Brain microvascular endothelial cell (primary cell): ENCODE measurements at regions not wholly inside any gene's neighbourhood (a gene's known extent, or its start where the extent isn't known, plus 50 kb on each side); places are given as distances from the start of the nearest gene placed in this dataset.

Source experiments
- DNase-seq: peaks from one replicate; pipeline ENCODE4 v3.0.0-alpha.2; 2020
- H3K27ac ChIP-seq: fragments of 250-450 bp; sonication (Bioruptor Pico); 2 replicates; pipeline ENCODE4 v1.5.1; 2020; ENCODE audit warnings: mild to moderate bottlenecking, moderate library complexity
- H3K27me3 ChIP-seq: fragments of 250-450 bp; sonication (Bioruptor Pico); replicated peaks from 2 replicates; pipeline ENCODE4 v1.5.1; 2020; ENCODE audit warnings: mild to moderate bottlenecking
- H3K36me3 ChIP-seq: fragments of 250-450 bp; sonication (Bioruptor Pico); replicated peaks from 2 replicates; pipeline ENCODE4 v1.5.1; 2020; ENCODE audit warnings: mild to moderate bottlenecking
- H3K4me3 ChIP-seq: 2 replicates; pipeline ENCODE4 v1.5.1; 2011; ENCODE audit warnings: low read depth, mild to moderate bottlenecking, control low read depth, low read length, moderate library complexity
- in situ Hi-C: cut with HindIII; loops from 2 replicates; pipeline ENCODE4 v1.10.0; 2017; ENCODE audit warnings: low sequenced_read_pairs, low pct_ligation_motif_present
- TF ChIP-seq, protein P1 (sequence below): IDR thresholded peaks from 2 replicates; pipeline ENCODE4 v1.5.1; 2011; ENCODE audit warnings: low read depth, mild to moderate bottlenecking, moderate library complexity, low read length, control low read depth, inconsistent platforms; ENCODE audit errors: missing control alignments

- no peak for DNase-seq
- no peaks in the 10 kb centered on the region for H3K36me3 ChIP-seq
- peaks cover 12% of the 10 kb centered on the region for H3K27me3 ChIP-seq
- no peak overlapping the region for H3K27ac ChIP-seq
- no peak overlapping the region for H3K4me3 ChIP-seq
- TF ChIP-seq, protein P1, sequence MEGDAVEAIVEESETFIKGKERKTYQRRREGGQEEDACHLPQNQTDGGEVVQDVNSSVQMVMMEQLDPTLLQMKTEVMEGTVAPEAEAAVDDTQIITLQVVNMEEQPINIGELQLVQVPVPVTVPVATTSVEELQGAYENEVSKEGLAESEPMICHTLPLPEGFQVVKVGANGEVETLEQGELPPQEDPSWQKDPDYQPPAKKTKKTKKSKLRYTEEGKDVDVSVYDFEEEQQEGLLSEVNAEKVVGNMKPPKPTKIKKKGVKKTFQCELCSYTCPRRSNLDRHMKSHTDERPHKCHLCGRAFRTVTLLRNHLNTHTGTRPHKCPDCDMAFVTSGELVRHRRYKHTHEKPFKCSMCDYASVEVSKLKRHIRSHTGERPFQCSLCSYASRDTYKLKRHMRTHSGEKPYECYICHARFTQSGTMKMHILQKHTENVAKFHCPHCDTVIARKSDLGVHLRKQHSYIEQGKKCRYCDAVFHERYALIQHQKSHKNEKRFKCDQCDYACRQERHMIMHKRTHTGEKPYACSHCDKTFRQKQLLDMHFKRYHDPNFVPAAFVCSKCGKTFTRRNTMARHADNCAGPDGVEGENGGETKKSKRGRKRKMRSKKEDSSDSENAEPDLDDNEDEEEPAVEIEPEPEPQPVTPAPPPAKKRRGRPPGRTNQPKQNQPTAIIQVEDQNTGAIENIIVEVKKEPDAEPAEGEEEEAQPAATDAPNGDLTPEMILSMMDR, result no peak
- in situ Hi-C loops, result no loop called here
Observed at GRCh38 chr7:35454575-35455385, 200.9 kb upstream of the TBX20 start.

DNA sequence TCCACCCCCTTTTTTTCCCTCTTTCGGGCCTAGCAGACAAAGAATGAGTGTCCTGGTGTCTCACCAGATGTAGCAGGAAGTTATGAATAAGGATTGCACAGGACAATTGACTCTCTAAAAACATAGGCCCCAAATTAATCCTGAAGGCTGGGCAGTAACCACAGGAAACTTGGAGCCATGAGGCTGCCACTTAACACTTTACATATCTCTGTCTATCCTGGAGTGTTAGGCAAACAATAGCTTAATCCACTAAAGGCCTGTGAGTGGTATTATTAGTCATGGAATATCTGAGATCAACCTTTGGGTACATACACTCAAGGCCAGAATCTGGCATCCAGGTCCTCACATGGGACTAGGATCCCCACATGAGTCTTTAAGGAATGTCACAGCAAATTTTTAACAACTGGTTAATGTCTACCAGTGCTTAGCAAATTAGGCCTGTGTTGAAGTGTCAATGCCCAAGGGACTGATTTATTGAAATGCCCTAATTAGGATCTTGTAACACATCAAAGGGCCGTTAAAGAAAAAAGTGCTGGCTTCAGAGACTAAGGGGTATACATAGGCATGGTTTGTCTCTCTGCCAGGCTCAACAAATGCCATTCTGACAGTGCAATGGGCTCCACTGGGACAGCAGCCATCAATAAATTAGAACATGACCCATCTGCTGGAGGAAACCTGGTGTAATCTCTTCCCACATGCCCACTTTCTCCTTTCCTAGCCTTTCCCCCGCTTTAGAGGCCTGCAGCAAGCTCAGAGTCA is 196.7 kb upstream of the TBX20 start:
- TF ChIP-seq, protein P1, result no peak
- DNase-seq, result no peak

DNA sequence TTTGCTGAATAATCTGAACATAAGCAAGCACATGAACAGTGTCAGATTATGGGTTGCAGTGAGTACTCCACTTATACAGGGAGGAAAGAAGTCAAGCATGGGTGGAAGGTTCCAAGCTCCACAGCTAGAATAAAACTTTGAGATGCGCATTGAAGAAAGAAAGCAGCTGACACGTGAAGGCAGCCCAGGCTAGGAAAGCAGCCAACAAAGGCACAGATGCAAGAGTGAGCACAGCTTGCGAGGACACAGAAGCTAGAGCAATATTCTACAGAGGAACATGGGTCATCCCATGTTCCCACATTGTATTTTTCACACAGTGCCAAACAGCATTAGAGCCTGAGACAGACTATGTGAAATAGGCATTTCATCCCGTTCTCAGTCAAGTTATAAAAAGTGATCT is 194.6 kb upstream of the TBX20 start:
- DNase-seq, result no peak
- H3K36me3 ChIP-seq, result no peaks in the 10 kb centered on the region
- TF ChIP-seq, protein P1, result no peak

More for the DNA sequence above, 196.7 kb upstream of the TBX20 start:
- H3K36me3 ChIP-seq, result no peaks in the 10 kb centered on the region
- in situ Hi-C loops, result no loop called here
- H3K27me3 ChIP-seq, result peaks cover 12% of the 10 kb centered on the region
- H3K27ac ChIP-seq, result no peak overlapping the region
- H3K4me3 ChIP-seq, result no peak overlapping the region

DNA sequence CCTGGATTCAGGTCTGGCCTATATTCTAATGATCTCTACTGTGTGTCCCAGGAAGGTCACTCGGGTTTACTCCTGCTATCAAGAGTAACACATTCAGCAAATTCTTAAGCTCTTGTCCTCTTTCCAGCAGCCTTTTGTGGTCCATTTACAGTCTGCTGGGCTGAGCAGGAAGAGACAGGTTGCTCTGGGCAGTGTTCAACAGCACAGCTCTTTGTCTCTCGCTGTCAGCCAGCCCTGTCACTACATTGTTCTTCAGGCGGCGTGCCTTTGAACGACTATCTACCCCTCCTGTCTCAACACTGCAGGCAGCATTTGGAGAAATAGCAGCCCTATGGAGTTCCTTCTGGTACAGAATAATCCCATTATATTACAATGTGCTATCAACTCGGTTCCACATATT is 192.2 kb upstream of the TBX20 start:
- TF ChIP-seq, protein P1, result no peak
- Histone ChIP-seq H3K27ac (no peak overlapping the region), H3K27me3 (no peaks in the 10 kb centered on the region), H3K36me3 (no peaks in the 10 kb centered on the region), H3K4me3 (no peak overlapping the region)
- DNase-seq, result no peak
- in situ Hi-C loops, result no loop called here

More for the DNA sequence above, 194.6 kb upstream of the TBX20 start:
- Histone ChIP-seq H3K4me3 (no peak overlapping the region), H3K27me3 (no peaks in the 10 kb centered on the region), H3K27ac (no peak overlapping the region)
- in situ Hi-C loops, result no loop called here

- no peak overlapping the region for H3K27ac ChIP-seq
- no peak for DNase-seq
- in situ Hi-C loops, result no loop called here
- no peaks in the 10 kb centered on the region for H3K27me3 ChIP-seq
- TF ChIP-seq, protein P1, result no peak
- H3K4me3 ChIP-seq, result no peak overlapping the region
- no peaks in the 10 kb centered on the region for H3K36me3 ChIP-seq
Observed at GRCh38 chr7:35437619-35438275, 183.8 kb upstream of the TBX20 start.
